HCT116 (cell line): ENCODE measurements at regions not wholly inside any gene's neighbourhood (a gene's known extent, or its start where the extent isn't known, plus 50 kb on each side); places are given as distances from the start of the nearest gene placed in this dataset.

Source experiments
- ATAC-seq: fragments of 200-7000 bp; cut with Tn5 transposase; 2 replicates; pipeline ENCODE4 v1.9.1; 2020; ENCODE audit warnings: mild to moderate bottlenecking, moderate library complexity
- BruUV-seq: library from RNA; stranded (reverse); fragments of 400-500 nt; replicated peaks from 2 replicates; lab custom pipeline; 2021; lab: Mats Ljungman, UMichigan
- CTCF ChIA-PET: fragments of 300-600 bp; sonication (Branson Sonifier 250); formaldehyde crosslinking; loops from one replicate; lab custom pipeline; 2021; ENCODE audit warnings: antibody characterized with exemption; lab: Charles Lee
- POLR2A ChIA-PET: fragments of 300-600, 350-600 bp; sonication (Branson Sonifier 250); formaldehyde crosslinking; loops from one replicate; lab custom pipeline; 2021; ENCODE audit warnings: antibody characterized with exemption; lab: Charles Lee
- RAD21 ChIA-PET, 2 experiments: fragments of 300-600 bp; sonication (Branson Sonifier 250); formaldehyde crosslinking; loops; one replicate each; lab custom pipeline; 2023; ENCODE audit warnings: low total read pairs in 2 of 2; ENCODE audit not compliant: uncharacterized antibody in 2 of 2, unreplicated experiment in 2 of 2, low non-redundant PET in 1 of 2; lab: Charles Lee
- DNase-seq: peaks from one replicate; pipeline ENCODE4 v3.0.0-alpha.2; 2010; ENCODE audit warnings: low read depth, low spot score
- H2AFZ ChIP-seq: fragments of 200-600 bp; shearing (Covaris generic), sonication (generic); 2 replicates; pipeline ENCODE4 v1.6.1; 2017; ENCODE audit warnings: low read depth, mixed run types, mixed read lengths, antibody characterized with exemption, low read length; ENCODE audit not compliant: poor library complexity, severe bottlenecking
- H3K27ac ChIP-seq: 2 replicates; pipeline ENCODE4 v1.5.1; 2012; ENCODE audit warnings: low read depth, low read length
- H3K27me3 ChIP-seq: fragments of 200-600 bp; sonication (generic); 2 replicates; pipeline ENCODE4 v1.6.1; 2016; ENCODE audit warnings: mixed run types, low read length, mixed read lengths; ENCODE audit not compliant: insufficient read depth
- H3K36me3 ChIP-seq, 2 experiments: fragments of 200-500 bp in 1 of 2; fragments of 200-600 bp in 1 of 2; sonication (Bioruptor generic) in 1 of 2; sonication (generic) in 1 of 2; 2 replicates each; pipeline versions ENCODE4 v1.5.1 to v1.6.1; 2014 to 2016; ENCODE audit warnings: low read length in 2 of 2, inconsistent platforms in 1 of 2, mixed read lengths in 1 of 2, mixed run types in 1 of 2; ENCODE audit not compliant: insufficient read depth in 2 of 2, control insufficient read depth in 1 of 2
- H3K4me1 ChIP-seq, 2 experiments: fragments of 200-600 bp in 1 of 2; sonication (generic) in 1 of 2; 2 replicates each; pipeline versions ENCODE4 v1.5.1 to v1.6.1; 2012 to 2017; ENCODE audit warnings: low read length in 2 of 2, inconsistent platforms in 1 of 2, mild to moderate bottlenecking in 1 of 2, mixed read lengths in 1 of 2, mixed run types in 1 of 2, moderate library complexity in 1 of 2; ENCODE audit not compliant: insufficient read depth in 2 of 2, control insufficient read depth in 1 of 2
- H3K4me2 ChIP-seq: fragments of 200-600 bp; sonication (generic); 2 replicates; pipeline ENCODE4 v1.6.1; 2017; ENCODE audit warnings: mixed run types, low read length, mixed read lengths
- H3K4me3 ChIP-seq, 2 experiments: fragments of 200-600 bp in 1 of 2; sonication (generic) in 1 of 2; replicated peaks in 1 of 2; 2 replicates each; pipeline ENCODE4 v1.5.1; 2011 to 2016; ENCODE audit warnings: low read length in 2 of 2, control low read depth in 1 of 2, low read depth in 1 of 2, mild to moderate bottlenecking in 1 of 2, mixed read lengths in 1 of 2, mixed run types in 1 of 2
- H3K79me2 ChIP-seq: fragments of 200-600 bp; sonication (generic); 2 replicates; pipeline ENCODE4 v1.6.1; 2017; ENCODE audit warnings: mild to moderate bottlenecking, mixed run types, low read length, moderate library complexity, mixed read lengths; ENCODE audit not compliant: insufficient read depth
- H3K9ac ChIP-seq: fragments of 200-600 bp; sonication (generic); 2 replicates; pipeline ENCODE4 v1.6.1; 2016; ENCODE audit warnings: low read length, mixed read lengths
- H3K9me2 ChIP-seq: fragments of 200-600 bp; sonication (generic), shearing (Covaris generic); 2 replicates; pipeline ENCODE4 v1.6.1; 2017; ENCODE audit warnings: mixed run types, mild to moderate bottlenecking, moderate library complexity; ENCODE audit not compliant: insufficient read depth
- H3K9me3 ChIP-seq, 2 experiments: fragments of 200-500 bp in 1 of 2; fragments of 200-600 bp in 1 of 2; sonication (Bioruptor generic) in 1 of 2; sonication (generic) in 1 of 2; 2 replicates each; pipeline ENCODE4 v1.6.1; 2014 to 2017; ENCODE audit warnings: low read length in 2 of 2, mixed read lengths in 2 of 2, inconsistent platforms in 1 of 2, low read depth in 1 of 2, mild to moderate bottlenecking in 1 of 2, mixed run types in 1 of 2, moderate library complexity in 1 of 2; ENCODE audit not compliant: control insufficient read depth in 1 of 2, insufficient read depth in 1 of 2
- H4K20me1 ChIP-seq: fragments of 200-600 bp; sonication (generic), shearing (Covaris generic); 2 replicates; pipeline ENCODE4 v1.6.1; 2017; ENCODE audit warnings: mixed run types, mild to moderate bottlenecking, moderate library complexity; ENCODE audit not compliant: insufficient read depth
- ATF3 ChIP-seq: IDR thresholded peaks from 2 replicates; pipeline ENCODE4 v1.6.1; 2012
- EGR1 ChIP-seq: IDR thresholded peaks from 2 replicates; pipeline ENCODE4 v1.6.1; 2012; ENCODE audit warnings: low read depth
- ELF1 ChIP-seq: IDR thresholded peaks from 2 replicates; pipeline ENCODE4 v1.6.1; 2012; ENCODE audit warnings: low read depth, borderline replicate concordance
- EZH2phosphoT487 ChIP-seq: fragments of 200-600 bp; IDR thresholded peaks from 2 replicates; pipeline ENCODE4 v1.6.1; 2018; ENCODE audit warnings: antibody characterized with exemption, borderline replicate concordance
- FOSL1 ChIP-seq: IDR thresholded peaks from 2 replicates; pipeline ENCODE4 v1.6.1; 2012; ENCODE audit warnings: low read depth
- JUND ChIP-seq: IDR thresholded peaks from 2 replicates; pipeline ENCODE4 v1.6.1; 2012
- POLR2A ChIP-seq: IDR thresholded peaks from 2 replicates; pipeline ENCODE4 v1.7.0; 2011; ENCODE audit warnings: borderline replicate concordance; ENCODE audit not compliant: insufficient read depth, insufficient read length; ENCODE audit errors: extremely low read depth
- POLR2AphosphoS5 ChIP-seq: IDR thresholded peaks from 2 replicates; pipeline ENCODE4 v1.6.1; 2011; ENCODE audit warnings: mild to moderate bottlenecking, low read depth, low read length, moderate library complexity
- RAD21 ChIP-seq: IDR thresholded peaks from 2 replicates; pipeline ENCODE4 v1.6.1; 2012; ENCODE audit warnings: low read depth, mild to moderate bottlenecking
- SP1 ChIP-seq: IDR thresholded peaks from 2 replicates; pipeline ENCODE4 v1.6.1; 2012; ENCODE audit warnings: low read depth
- SRF ChIP-seq: IDR thresholded peaks from 2 replicates; pipeline ENCODE4 v1.6.1; 2012; ENCODE audit warnings: low read depth
- TCF7L2 ChIP-seq: IDR thresholded peaks from 2 replicates; pipeline ENCODE4 v1.7.0; 2011; ENCODE audit warnings: borderline replicate concordance, inconsistent platforms; ENCODE audit not compliant: insufficient read depth, insufficient read length; ENCODE audit errors: extremely low read depth
- YY1 ChIP-seq: IDR thresholded peaks from 2 replicates; pipeline ENCODE4 v1.6.1; 2011; ENCODE audit warnings: low read length, low read depth, moderate library complexity, mild to moderate bottlenecking; ENCODE audit not compliant: insufficient replicate concordance; ENCODE audit errors: extremely low read depth
- ZNF274 ChIP-seq: fragments of 200-500 bp; sonication (Bioruptor generic); IDR thresholded peaks from 2 replicates; pipeline ENCODE4 v1.6.1; 2014; ENCODE audit warnings: mild to moderate bottlenecking, low read depth, low read length, inconsistent platforms
- intact Hi-C: fragments of 100-400 bp; cut with micrococcal nuclease; formaldehyde crosslinking; loops from 2 replicates; pipeline ENCODE4 v1.10.0; 2022
- TF ChIP-seq, protein P1 (sequence below): IDR thresholded peaks from 2 replicates; pipeline ENCODE4 v1.6.1; 2012; ENCODE audit warnings: low read depth
- TF ChIP-seq, protein P2 (sequence below), 3 experiments: fragments of 200-600 bp in 1 of 3; sonication (generic) in 1 of 3; IDR thresholded peaks in 2 of 3; conservative IDR thresholded peaks in 1 of 3; 2 replicates each; pipeline ENCODE4 v1.5.1; 2012 to 2017; ENCODE audit warnings: low read depth in 2 of 3, low read length in 2 of 3, antibody characterized with exemption in 1 of 3, borderline replicate concordance in 1 of 3, control low read depth in 1 of 3, mild to moderate bottlenecking in 1 of 3, mixed read lengths in 1 of 3, mixed run types in 1 of 3, moderate library complexity in 1 of 3; ENCODE audit not compliant: insufficient read depth in 1 of 3

DNA sequence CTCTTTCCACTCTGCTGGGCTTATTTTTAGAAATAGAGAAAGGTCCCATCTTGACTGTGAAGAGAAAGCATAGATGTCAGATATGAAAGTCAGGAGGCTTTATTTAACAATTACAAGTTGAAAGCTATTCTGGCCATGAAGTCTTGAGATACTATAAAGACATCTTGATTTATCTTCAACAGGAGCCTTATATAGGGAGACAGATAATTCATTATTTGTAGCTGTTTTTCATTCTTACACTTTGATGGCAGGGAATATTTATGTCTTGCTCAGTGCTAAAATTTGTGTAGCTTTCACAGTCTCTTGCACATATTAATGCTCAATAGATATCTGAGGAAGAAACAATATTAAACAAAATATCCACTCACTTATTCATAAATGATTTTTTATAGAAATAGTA is 248.8 kb downstream of the C3orf38 start (continued):
- TF ChIP-seq, protein P1, sequence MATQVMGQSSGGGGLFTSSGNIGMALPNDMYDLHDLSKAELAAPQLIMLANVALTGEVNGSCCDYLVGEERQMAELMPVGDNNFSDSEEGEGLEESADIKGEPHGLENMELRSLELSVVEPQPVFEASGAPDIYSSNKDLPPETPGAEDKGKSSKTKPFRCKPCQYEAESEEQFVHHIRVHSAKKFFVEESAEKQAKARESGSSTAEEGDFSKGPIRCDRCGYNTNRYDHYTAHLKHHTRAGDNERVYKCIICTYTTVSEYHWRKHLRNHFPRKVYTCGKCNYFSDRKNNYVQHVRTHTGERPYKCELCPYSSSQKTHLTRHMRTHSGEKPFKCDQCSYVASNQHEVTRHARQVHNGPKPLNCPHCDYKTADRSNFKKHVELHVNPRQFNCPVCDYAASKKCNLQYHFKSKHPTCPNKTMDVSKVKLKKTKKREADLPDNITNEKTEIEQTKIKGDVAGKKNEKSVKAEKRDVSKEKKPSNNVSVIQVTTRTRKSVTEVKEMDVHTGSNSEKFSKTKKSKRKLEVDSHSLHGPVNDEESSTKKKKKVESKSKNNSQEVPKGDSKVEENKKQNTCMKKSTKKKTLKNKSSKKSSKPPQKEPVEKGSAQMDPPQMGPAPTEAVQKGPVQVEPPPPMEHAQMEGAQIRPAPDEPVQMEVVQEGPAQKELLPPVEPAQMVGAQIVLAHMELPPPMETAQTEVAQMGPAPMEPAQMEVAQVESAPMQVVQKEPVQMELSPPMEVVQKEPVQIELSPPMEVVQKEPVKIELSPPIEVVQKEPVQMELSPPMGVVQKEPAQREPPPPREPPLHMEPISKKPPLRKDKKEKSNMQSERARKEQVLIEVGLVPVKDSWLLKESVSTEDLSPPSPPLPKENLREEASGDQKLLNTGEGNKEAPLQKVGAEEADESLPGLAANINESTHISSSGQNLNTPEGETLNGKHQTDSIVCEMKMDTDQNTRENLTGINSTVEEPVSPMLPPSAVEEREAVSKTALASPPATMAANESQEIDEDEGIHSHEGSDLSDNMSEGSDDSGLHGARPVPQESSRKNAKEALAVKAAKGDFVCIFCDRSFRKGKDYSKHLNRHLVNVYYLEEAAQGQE, result no peak
- TF ChIP-seq ATF3, result no peak
- TF ChIP-seq, all 23 proteins: peak for 0

- CTCF ChIA-PET, result no interaction called here
- no TSS peak for BruUV-seq
- intact Hi-C loops, result no loop called here
Measured at GRCh38 chr3:88403319-88403718, 253.6 kb downstream of the C3orf38 start.

More at GRCh38 chr3:88403319-88403718, 253.6 kb downstream of the C3orf38 start:
- H2AFZ ChIP-seq, result no peak overlapping the region
- DNase-seq (no peak), ATAC-seq (no peak)
- peaks cover 0 to 15% of the 10 kb centered on the region in 2 experiments; a peak in 2 of 4 replicates for H3K9me3 ChIP-seq
- H3K9me2 ChIP-seq, result no peaks in the 10 kb centered on the region
- no peak overlapping the region for H3K9ac ChIP-seq
- no peaks in the 10 kb centered on the region for H3K36me3 ChIP-seq
- no peaks in the 10 kb centered on the region for H3K27me3 ChIP-seq
- H3K4me1 ChIP-seq, result no peaks in the 10 kb centered on the region
- RAD21 ChIA-PET, result no interaction called here
- no peak overlapping the region for H3K27ac ChIP-seq
- TF ChIP-seq FOSL1 (no peak), ATF3 (no peak), EZH2phosphoT487 (no peak), ZNF274 (no peak), RAD21 (no peak), POLR2A (no peak), YY1 (no peak), JUND (no peak), ELF1 (no peak), EGR1 (no peak), POLR2AphosphoS5 (no peak), SRF (no peak), SP1 (no peak), TCF7L2 (no peak)
- TF ChIP-seq, protein P1, result no peak
- TF ChIP-seq, protein P2, sequence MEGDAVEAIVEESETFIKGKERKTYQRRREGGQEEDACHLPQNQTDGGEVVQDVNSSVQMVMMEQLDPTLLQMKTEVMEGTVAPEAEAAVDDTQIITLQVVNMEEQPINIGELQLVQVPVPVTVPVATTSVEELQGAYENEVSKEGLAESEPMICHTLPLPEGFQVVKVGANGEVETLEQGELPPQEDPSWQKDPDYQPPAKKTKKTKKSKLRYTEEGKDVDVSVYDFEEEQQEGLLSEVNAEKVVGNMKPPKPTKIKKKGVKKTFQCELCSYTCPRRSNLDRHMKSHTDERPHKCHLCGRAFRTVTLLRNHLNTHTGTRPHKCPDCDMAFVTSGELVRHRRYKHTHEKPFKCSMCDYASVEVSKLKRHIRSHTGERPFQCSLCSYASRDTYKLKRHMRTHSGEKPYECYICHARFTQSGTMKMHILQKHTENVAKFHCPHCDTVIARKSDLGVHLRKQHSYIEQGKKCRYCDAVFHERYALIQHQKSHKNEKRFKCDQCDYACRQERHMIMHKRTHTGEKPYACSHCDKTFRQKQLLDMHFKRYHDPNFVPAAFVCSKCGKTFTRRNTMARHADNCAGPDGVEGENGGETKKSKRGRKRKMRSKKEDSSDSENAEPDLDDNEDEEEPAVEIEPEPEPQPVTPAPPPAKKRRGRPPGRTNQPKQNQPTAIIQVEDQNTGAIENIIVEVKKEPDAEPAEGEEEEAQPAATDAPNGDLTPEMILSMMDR (IDR thresholded peaks at IDR 0.05 in 2 of 3, conservative IDR thresholded peaks at IDR 0.05 in 1 of 3; ENCODE audit: borderline replicate concordance in 1 of 3, insufficient read depth in 1 of 3, low read depth in 2 of 3, low read length in 2 of 3), result no peak
- no peak overlapping the region for H3K4me3 ChIP-seq
- no peaks in the 10 kb centered on the region for H3K79me2 ChIP-seq
- POLR2A ChIA-PET, result no interaction called here
- H4K20me1 ChIP-seq, result no peaks in the 10 kb centered on the region
- no peak overlapping the region for H3K4me2 ChIP-seq
